ENCODE measurements at regions not wholly inside any gene's neighbourhood (a gene's known extent, or its start where the extent isn't known, plus 50 kb on each side); places are given as distances from the start of the nearest gene placed in this dataset.

GRCh38 chr9:73745598-73745997 is 593.9 kb downstream of the ANXA1 start:
- no peak for DNase-seq (ENCODE audit: low spot score)

DNA sequence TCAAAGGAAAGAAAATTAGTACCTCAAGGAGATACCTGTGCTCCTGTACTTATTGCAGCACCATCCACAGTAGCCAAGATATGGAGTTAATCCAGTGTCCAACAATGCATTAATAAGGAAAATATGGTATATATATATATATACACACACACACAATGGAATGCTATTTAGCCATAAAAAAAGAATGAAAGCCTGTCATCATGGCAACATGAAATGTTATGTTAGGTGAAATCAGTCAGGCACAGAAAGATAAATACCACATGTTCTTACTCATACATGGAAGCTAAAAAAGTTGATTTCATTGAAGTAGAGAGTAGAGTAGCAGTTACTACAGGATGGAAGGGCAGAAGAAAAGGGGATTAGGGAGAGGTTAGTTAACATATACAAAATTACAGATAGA is 601.5 kb downstream of the ANXA1 start:
- no peak for DNase-seq (ENCODE audit: low spot score)

GRCh38 chr9:73761905-73762304 is 610.2 kb downstream of the ANXA1 start:
- DNase-seq (ENCODE audit: low spot score), result no peak

DNA sequence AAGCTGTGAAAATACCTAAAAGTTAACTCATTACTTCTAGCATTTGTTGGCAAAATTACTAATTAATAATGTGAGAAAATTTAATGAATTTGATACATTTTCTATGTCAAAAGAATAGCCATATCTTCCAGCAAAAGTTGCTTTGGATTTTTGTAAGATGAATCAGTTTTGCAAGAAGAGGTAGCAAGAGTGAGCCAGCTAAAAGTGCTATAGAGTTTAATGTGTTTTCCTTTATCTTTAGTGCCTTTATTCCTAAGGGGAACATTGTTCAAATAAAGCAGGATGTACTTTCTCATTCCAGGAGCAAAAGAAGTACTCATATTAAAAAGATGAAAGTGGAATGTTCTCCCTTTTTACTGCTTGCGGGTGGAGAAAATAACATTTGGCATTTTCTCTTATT is 622.2 kb downstream of the ANXA1 start:
- DNase-seq (ENCODE audit: low spot score), result no peak

- DNase-seq (ENCODE audit: low spot score), result no peak
Observed at GRCh38 chr9:73775757-73776156, 624.1 kb downstream of the ANXA1 start.

DNA sequence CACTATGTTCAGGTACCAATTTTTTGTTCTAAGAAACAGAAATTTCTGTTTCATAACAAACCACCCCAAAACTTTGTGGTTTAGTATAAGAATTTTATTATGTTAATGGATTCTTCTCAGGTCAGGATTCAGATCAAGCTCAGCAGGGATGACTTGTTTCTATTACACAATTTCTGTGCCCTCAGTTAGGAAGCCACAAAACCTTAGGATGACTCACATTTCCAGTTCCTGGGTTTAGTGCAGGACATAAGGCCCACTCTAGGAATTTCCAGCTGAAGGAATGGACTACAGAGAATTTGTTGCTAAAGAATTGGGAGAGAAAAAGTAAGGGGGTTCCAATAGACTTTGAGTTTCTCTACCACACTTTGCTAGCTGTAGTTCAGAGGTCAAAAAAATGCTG is 629.3 kb downstream of the ANXA1 start:
- no peak for DNase-seq (ENCODE audit: low spot score)

DNA sequence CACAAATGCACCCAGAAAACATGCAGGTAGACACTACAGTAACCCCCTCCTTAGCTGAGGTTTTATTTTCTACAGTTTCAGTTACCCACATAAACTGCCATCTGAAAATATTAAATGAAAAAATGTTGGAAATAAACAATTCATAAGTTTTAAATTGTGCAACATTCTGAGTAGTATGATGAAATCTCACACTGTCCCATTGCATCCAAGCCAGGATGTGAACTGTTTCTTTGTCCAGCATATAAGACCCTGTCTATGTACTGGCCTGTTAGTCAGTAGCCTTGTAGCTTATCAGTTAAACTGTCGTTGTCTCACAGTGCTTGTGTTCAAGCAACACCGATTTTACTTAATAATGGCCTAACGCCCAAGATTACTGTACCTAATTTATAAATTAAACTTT is 630.5 kb downstream of the ANXA1 start:
- DNase-seq (ENCODE audit: low spot score), result no peak

GRCh38 chr9:73799446-73799845 is 647.8 kb downstream of the ANXA1 start:
- DNase-seq (ENCODE audit: low spot score), result no peak

- DNase-seq (ENCODE audit: low spot score), result peak; percentile 1
Observed at GRCh38 chr9:73805111-73805510, 653.4 kb downstream of the ANXA1 start.

DNA sequence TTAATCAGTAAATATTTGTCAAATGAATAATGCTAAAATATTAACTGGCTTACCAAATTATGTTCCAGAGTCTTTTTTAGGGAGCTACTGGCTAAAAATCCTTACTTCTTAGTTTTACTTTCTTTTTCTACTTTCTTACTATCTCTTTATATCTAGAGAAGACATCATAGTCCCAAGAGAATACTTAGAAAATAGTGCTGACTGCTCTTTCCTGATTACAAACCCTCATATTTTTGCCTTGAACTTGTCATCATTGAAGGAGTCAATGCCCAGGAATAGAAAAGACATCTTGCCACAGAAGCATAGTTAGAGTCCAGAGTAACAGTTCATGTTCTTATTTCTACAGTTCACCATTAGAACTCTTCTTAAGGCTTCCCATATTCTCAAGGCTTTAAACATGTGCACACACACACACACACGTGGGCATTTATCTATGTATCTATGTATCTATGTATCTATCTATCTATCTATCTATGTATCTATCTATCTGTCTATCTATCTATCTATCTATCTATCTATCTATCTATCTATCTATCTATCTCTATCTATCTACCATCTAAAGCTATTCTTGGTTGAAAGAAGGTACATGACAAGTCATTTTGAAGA is 654.3 kb downstream of the ANXA1 start:
- DNase-seq (ENCODE audit: low spot score), result no peak

- no peak for DNase-seq (ENCODE audit: low spot score)
Observed at GRCh38 chr9:73806876-73807275, 655.2 kb downstream of the ANXA1 start.

GRCh38 chr9:73807952-73808351 is 656.3 kb downstream of the ANXA1 start:
- DNase-seq (ENCODE audit: low spot score), result no peak

DNA sequence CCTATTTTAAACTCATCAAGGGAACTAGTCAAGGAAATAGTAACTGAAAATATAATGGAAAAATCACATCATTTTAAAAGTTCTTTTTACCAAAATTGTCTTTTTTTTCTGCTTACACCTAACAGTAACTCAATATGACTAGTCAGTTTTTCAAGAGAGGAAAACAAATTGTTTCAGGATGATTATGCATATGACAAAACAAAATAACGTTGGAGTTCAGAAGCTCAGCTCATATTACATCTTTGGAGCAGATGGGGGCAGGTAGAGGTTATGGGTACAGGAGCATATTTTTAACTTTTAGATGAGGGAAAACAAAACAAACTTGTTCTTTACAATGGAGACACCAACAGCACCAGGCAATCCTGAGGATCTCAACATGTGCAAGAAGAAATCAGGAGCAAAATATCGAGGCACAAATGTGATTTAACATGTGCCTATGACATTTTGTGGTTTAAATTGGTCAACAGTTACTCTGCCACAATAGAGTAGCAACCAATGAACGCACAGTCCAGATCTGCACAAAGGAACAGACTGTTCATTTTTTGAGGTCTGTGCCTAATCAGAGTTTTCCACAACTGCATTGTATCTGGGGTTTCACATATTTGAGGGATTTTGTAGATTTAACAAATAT is 659.0 kb downstream of the ANXA1 start:
- no peak for DNase-seq (ENCODE audit: low spot score)

DNA sequence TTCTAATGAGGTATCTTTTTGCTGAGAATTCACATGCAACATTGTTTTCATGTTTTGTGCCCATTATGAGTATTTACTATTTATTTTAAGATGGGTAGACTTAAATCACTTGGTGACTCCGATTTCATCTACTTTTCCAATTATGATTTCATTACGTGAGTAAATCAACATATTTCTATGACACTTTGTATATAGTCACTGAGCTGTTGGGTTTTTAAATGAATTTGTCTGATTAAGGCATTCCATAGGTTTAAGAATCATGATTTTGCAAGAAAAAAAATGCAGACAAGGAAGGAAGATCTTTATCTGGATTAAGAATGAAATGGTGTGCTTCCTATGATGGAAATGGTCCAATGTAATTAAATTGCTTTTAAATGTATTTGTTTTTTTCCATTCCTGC is 661.9 kb downstream of the ANXA1 start:
- no peak for DNase-seq (ENCODE audit: low spot score)

DNA sequence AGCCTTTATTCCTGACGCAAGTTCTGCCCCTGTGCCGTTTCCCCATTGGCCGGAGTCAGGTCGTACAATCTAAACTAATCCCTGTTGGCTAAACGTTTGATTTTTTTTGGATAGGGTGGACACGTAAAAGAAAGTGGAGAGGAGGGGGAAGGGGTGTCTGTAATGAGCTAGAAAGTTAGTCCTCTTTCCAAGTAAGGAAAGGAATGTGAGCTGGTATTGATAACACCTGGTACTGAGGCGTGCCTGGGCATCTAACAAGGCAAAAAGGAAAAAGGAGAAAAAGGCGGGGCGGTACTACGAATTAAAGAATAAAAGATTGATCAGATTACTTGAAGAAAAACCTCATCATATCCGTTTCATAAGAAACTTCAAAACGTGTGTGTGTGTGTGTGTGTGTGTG is 665.2 kb downstream of the ANXA1 start:
- DNase-seq (ENCODE audit: low spot score), result no peak

- DNase-seq (ENCODE audit: low spot score), result no peak
Observed at GRCh38 chr9:73824671-73825070, 672.5 kb upstream of the RORB start.

GRCh38 chr9:73838871-73839270 is 658.3 kb upstream of the RORB start:
- DNase-seq (ENCODE audit: low spot score), result no peak

GRCh38 chr9:73839471-73839870 is 657.7 kb upstream of the RORB start:
- DNase-seq (ENCODE audit: low spot score), result no peak

DNA sequence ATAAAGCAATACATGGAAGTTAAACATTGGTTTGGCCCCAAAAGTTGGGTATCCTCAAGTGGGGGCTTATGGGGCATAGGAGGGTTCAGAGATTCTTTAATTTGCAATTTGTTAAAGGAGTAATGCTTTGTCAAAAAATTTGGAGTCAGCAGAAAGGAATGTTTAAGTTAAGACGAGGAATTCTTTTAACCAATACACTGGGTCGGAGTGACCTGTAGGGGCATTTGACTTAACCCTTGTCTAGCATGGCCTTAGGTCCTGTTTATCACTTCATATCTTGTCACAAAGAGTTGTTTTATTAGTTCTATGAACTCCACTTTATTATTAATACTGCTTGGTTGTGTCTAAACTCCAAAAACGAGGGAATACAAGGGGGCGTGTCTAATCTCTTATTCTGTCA is 656.1 kb upstream of the RORB start:
- DNase-seq (ENCODE audit: low spot score), result no peak

GRCh38 chr9:73844135-73844534 is 653.0 kb upstream of the RORB start:
- DNase-seq (ENCODE audit: low spot score), result no peak

GRCh38 chr9:73845539-73845938 is 651.6 kb upstream of the RORB start:
- DNase-seq (ENCODE audit: low spot score), result no peak

GRCh38 chr9:73845954-73846690 is 651.0 kb upstream of the RORB start:
- no peak for DNase-seq (ENCODE audit: low spot score)

GRCh38 chr9:73847536-73847935 is 649.6 kb upstream of the RORB start:
- DNase-seq (ENCODE audit: low spot score), result no peak

All from umbilical cord (tissue), 1 donor.